ENCODE measurements at regions not wholly inside any gene's neighbourhood (a gene's known extent, or its start where the extent isn't known, plus 50 kb on each side); places are given as distances from the start of the nearest gene placed in this dataset.

DNA sequence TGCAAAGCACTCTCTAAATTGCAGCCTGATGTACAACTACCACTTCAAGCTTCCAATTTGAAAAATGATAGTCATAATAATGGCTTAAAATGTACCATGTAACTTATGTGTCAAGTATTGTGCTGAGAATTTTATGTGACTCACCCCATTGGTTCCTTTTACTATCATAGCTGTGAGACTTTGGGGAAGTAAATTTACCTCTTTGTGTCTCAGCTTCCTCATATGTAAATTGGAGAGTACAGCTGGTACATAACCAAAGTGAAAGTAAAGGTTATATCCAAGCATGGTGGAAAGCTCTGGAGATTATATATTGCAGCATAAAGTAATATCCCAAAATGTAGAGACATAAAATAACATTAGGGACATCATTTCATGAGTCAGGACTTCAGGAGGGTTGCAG is 2200.4 kb upstream of the C9orf72 start:
- no peaks in the 10 kb centered on the region for H3K27me3 ChIP-seq (ENCODE audit: control insufficient read depth in 2 of 2, insufficient read depth in 2 of 2, low read length in 2 of 2)
- ATAC-seq (no peak), DNase-seq (no peak)
- intact Hi-C loops (cut with micrococcal nuclease), result no loop called here
- no peaks in the 10 kb centered on the region for H3K9me3 ChIP-seq (ENCODE audit: control insufficient read depth in 2 of 3, low read length in 3 of 3)
- no peaks in the 10 kb centered on the region for H3K36me3 ChIP-seq (ENCODE audit: control insufficient read depth in 2 of 3, insufficient read depth in 3 of 3, low read length in 3 of 3)
- no peak overlapping the region for H3K4me3 ChIP-seq (ENCODE audit: low read length)
- no peaks in the 10 kb centered on the region for H3K27me3 Mint-ChIP-seq
- H3K36me3 Mint-ChIP-seq, result no peaks in the 10 kb centered on the region
- H3K4me3 Mint-ChIP-seq, result no peak overlapping the region
- H3K9me3 Mint-ChIP-seq, result peaks cover 0 to 10% (median 2%) of the 10 kb centered on the region in 11 donors
- H3K4me1 Mint-ChIP-seq, result no peaks in the 10 kb centered on the region
- ChIA-PET POLR2A (no interaction called here), CTCF (no interaction called here)
- H3K27ac Mint-ChIP-seq, result no peak overlapping the region
- no peaks in the 10 kb centered on the region for H3K4me1 ChIP-seq (ENCODE audit: control insufficient read depth in 2 of 2, insufficient read depth in 2 of 2, low read length in 2 of 2)
- no peak overlapping the region for H3K27ac ChIP-seq (ENCODE audit: low read depth, low read length)

- H3K27ac Mint-ChIP-seq, result no peak overlapping the region
- no peaks in the 10 kb centered on the region for H3K27me3 Mint-ChIP-seq
- intact Hi-C loops (cut with micrococcal nuclease), result no loop called here
- POLR2A ChIA-PET, result no interaction called here
- no peaks in the 10 kb centered on the region for H3K36me3 Mint-ChIP-seq
- Histone ChIP-seq H3K36me3 (ENCODE audit: control insufficient read depth in 2 of 3, insufficient read depth in 3 of 3, low read length in 3 of 3) (no peaks in the 10 kb centered on the region), H3K4me3 (ENCODE audit: low read length) (no peak overlapping the region), H3K27ac (ENCODE audit: low read depth, low read length) (no peak overlapping the region), H3K9me3 (ENCODE audit: control insufficient read depth in 2 of 3, low read length in 3 of 3) (no peaks in the 10 kb centered on the region), H3K27me3 (ENCODE audit: control insufficient read depth in 2 of 2, insufficient read depth in 2 of 2, low read length in 2 of 2) (no peaks in the 10 kb centered on the region), H3K4me1 (ENCODE audit: control insufficient read depth in 2 of 2, insufficient read depth in 2 of 2, low read length in 2 of 2) (no peaks in the 10 kb centered on the region)
- no peak for ATAC-seq
- no peak for DNase-seq
- CTCF ChIA-PET, result no interaction called here
- H3K4me1 Mint-ChIP-seq, result no peaks in the 10 kb centered on the region
- H3K9me3 Mint-ChIP-seq, result peaks cover 0 to 5% (median 0%) of the 10 kb centered on the region in 11 donors
- H3K4me3 Mint-ChIP-seq, result no peak overlapping the region
Measured at GRCh38 chr9:29775491-29775890, 2202.2 kb upstream of the C9orf72 start.

DNA sequence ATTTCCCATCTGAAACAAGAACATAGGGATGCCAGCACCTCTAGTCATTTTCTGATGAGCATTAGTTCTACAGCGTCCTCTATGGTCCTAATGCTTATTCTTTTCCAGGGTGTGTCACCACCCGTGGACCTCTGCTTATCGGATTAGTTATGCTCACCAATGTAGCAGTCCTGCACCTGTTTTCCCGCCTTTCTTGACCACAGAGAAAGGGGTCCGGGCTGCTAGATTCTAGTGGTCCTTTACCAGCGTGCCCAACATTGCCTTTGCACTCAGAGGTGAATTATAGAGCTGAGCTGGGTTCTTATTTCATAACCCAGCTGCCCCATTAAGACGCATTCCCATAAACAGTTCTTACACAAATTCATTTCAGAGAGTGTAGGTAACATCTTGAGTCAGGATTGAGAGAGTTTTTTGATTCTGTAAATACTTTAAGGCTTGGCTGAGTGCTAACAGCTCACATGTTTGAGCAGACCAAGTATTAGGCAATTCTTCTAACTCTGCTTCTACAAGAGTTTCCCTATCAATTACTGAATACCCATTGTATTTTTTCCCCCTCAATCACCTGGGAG is 2205.1 kb upstream of the C9orf72 start:
- Histone ChIP-seq H3K4me3 (ENCODE audit: low read length) (no peak overlapping the region), H3K27ac (ENCODE audit: low read depth, low read length) (no peak overlapping the region), H3K27me3 (ENCODE audit: control insufficient read depth in 2 of 2, insufficient read depth in 2 of 2, low read length in 2 of 2) (no peaks in the 10 kb centered on the region), H3K9me3 (ENCODE audit: control insufficient read depth in 2 of 3, low read length in 3 of 3) (no peaks in the 10 kb centered on the region), H3K4me1 (ENCODE audit: control insufficient read depth in 2 of 2, insufficient read depth in 2 of 2, low read length in 2 of 2) (no peaks in the 10 kb centered on the region), H3K36me3 (ENCODE audit: control insufficient read depth in 2 of 3, insufficient read depth in 3 of 3, low read length in 3 of 3) (no peaks in the 10 kb centered on the region)
- Mint-ChIP-seq H3K27me3 (no peaks in the 10 kb centered on the region), H3K27ac (no peak overlapping the region), H3K4me1 (no peaks in the 10 kb centered on the region), H3K36me3 (no peaks in the 10 kb centered on the region), H3K9me3 (peaks cover 0 to 6% (median 0%) of the 10 kb centered on the region in 11 donors), H3K4me3 (no peak overlapping the region)
- ChIA-PET POLR2A (no interaction called here), CTCF (no interaction called here)
- intact Hi-C loops (cut with micrococcal nuclease), result no loop called here
- DNase-seq, result no peak
- ATAC-seq, result no peak

DNA sequence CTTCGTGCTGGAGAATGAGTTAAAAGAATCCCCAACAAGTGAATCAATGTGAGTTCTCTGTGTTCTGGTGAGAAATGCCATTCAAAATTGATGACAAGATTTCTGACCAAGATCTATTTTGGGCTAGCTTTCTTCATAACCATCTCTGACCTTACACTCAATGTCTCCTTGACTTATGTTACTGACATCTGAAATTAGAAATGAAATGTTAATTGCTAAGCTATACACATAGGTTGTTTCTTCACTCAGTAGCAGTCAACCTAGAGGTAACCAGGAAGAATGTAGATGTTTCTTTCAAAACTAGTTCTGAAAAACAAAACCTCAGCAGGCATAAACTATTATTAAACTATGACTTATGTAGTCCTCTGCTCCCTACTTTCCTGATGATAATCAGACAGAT is 2220.7 kb upstream of the C9orf72 start:
- H3K27me3 Mint-ChIP-seq, result no peaks in the 10 kb centered on the region
- peaks cover 0 to 1% (median 0%) of the 10 kb centered on the region in 11 donors for H3K9me3 Mint-ChIP-seq
- no peaks in the 10 kb centered on the region for H3K4me1 Mint-ChIP-seq
- ATAC-seq, result no peak
- no peak overlapping the region for H3K27ac ChIP-seq (ENCODE audit: low read depth, low read length)
- H3K27ac Mint-ChIP-seq, result no peak overlapping the region
- H3K4me3 ChIP-seq (ENCODE audit: low read length), result no peak overlapping the region
- no peaks in the 10 kb centered on the region for H3K36me3 ChIP-seq (ENCODE audit: control insufficient read depth in 2 of 3, insufficient read depth in 3 of 3, low read length in 3 of 3)
- no peaks in the 10 kb centered on the region for H3K4me1 ChIP-seq (ENCODE audit: control insufficient read depth in 2 of 2, insufficient read depth in 2 of 2, low read length in 2 of 2)
- POLR2A ChIA-PET, result no interaction called here
- intact Hi-C loops (cut with micrococcal nuclease), result no loop called here
- H3K4me3 Mint-ChIP-seq, result no peak overlapping the region
- no peaks in the 10 kb centered on the region for H3K9me3 ChIP-seq (ENCODE audit: control insufficient read depth in 2 of 3, low read length in 3 of 3)
- H3K27me3 ChIP-seq (ENCODE audit: control insufficient read depth in 2 of 2, insufficient read depth in 2 of 2, low read length in 2 of 2), result no peaks in the 10 kb centered on the region
- no peak for DNase-seq
- H3K36me3 Mint-ChIP-seq, result no peaks in the 10 kb centered on the region
- CTCF ChIA-PET, result no interaction called here

DNA sequence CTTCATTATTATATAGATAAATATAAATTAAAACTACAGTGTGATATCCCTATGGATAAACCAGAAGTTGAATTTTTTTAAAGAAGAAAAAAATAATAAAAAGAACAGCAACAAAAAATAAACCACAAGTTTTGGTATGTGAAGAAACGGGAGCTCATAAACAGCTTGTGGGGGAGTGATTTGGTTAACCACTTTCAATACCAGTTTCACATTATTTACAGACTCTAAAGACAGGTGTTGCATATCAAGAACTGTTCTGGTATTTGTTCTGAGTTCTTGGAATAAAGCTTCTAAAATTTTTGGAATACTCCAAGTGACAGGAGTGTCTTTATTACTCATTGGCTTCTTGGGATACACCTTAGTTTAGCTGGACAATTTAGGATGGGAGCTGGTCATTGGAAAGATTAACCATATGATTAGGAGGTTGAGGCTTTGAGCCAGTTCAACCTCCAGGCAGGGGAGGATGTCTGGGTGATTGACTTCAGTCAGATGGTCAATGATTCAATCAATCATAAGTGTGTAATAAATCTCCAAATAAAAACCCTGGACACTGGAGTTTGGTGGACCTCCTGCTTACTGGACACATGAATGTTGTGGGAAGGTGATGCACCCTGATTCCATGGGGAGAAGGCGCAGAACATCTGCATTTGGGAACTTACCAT is 2223.1 kb upstream of the C9orf72 start:
- ATAC-seq, result no peak
- Mint-ChIP-seq H3K36me3 (no peaks in the 10 kb centered on the region), H3K27me3 (no peaks in the 10 kb centered on the region), H3K4me3 (no peak overlapping the region), H3K4me1 (no peaks in the 10 kb centered on the region), H3K9me3 (peaks cover 0 to 6% (median 0%) of the 10 kb centered on the region in 11 donors), H3K27ac (peak overlapping the region in 1 of 9 donors; percentile 74)
- no peaks in the 10 kb centered on the region for H3K36me3 ChIP-seq (ENCODE audit: control insufficient read depth in 2 of 3, insufficient read depth in 3 of 3, low read length in 3 of 3)
- no peaks in the 10 kb centered on the region for H3K4me1 ChIP-seq (ENCODE audit: control insufficient read depth in 2 of 2, insufficient read depth in 2 of 2, low read length in 2 of 2)
- DNase-seq, result no peak
- no peak overlapping the region for H3K27ac ChIP-seq (ENCODE audit: low read depth, low read length)
- ChIA-PET POLR2A (no interaction called here), CTCF (no interaction called here)
- intact Hi-C loops (cut with micrococcal nuclease), result no loop called here
- no peaks in the 10 kb centered on the region for H3K27me3 ChIP-seq (ENCODE audit: control insufficient read depth in 2 of 2, insufficient read depth in 2 of 2, low read length in 2 of 2)
- no peaks in the 10 kb centered on the region for H3K9me3 ChIP-seq (ENCODE audit: control insufficient read depth in 2 of 3, low read length in 3 of 3)
- H3K4me3 ChIP-seq (ENCODE audit: low read length), result no peak overlapping the region

- no peaks in the 10 kb centered on the region for H3K4me1 ChIP-seq (ENCODE audit: control insufficient read depth in 2 of 2, insufficient read depth in 2 of 2, low read length in 2 of 2)
- no peaks in the 10 kb centered on the region for H3K36me3 Mint-ChIP-seq
- no peak overlapping the region for H3K4me3 ChIP-seq (ENCODE audit: low read length)
- no peak overlapping the region for H3K27ac Mint-ChIP-seq
- no peaks in the 10 kb centered on the region for H3K4me1 Mint-ChIP-seq
- no peak for DNase-seq
- POLR2A ChIA-PET, result no interaction called here
- H3K4me3 Mint-ChIP-seq, result no peak overlapping the region
- peaks cover 0 to 6% (median 0%) of the 10 kb centered on the region in 11 donors for H3K9me3 Mint-ChIP-seq
- CTCF ChIA-PET, result no interaction called here
- H3K36me3 ChIP-seq (ENCODE audit: control insufficient read depth in 2 of 3, insufficient read depth in 3 of 3, low read length in 3 of 3), result no peaks in the 10 kb centered on the region
- H3K27me3 Mint-ChIP-seq, result no peaks in the 10 kb centered on the region
- no peak for ATAC-seq
- intact Hi-C loops (cut with micrococcal nuclease), result no loop called here
- H3K9me3 ChIP-seq (ENCODE audit: control insufficient read depth in 2 of 3, low read length in 3 of 3), result no peaks in the 10 kb centered on the region
- no peak overlapping the region for H3K27ac ChIP-seq (ENCODE audit: low read depth, low read length)
- H3K27me3 ChIP-seq (ENCODE audit: control insufficient read depth in 2 of 2, insufficient read depth in 2 of 2, low read length in 2 of 2), result no peaks in the 10 kb centered on the region
Measured at GRCh38 chr9:29798599-29798998, 2225.3 kb upstream of the C9orf72 start.

GRCh38 chr9:29799227-29799626 is 2225.9 kb upstream of the C9orf72 start:
- ChIA-PET CTCF (no interaction called here), POLR2A (no interaction called here)
- no peaks in the 10 kb centered on the region for H3K27me3 Mint-ChIP-seq
- no peaks in the 10 kb centered on the region for H3K9me3 ChIP-seq (ENCODE audit: control insufficient read depth in 2 of 3, low read length in 3 of 3)
- no peak overlapping the region for H3K27ac Mint-ChIP-seq
- no peaks in the 10 kb centered on the region for H3K36me3 ChIP-seq (ENCODE audit: control insufficient read depth in 2 of 3, insufficient read depth in 3 of 3, low read length in 3 of 3)
- H3K4me3 Mint-ChIP-seq, result no peak overlapping the region
- ATAC-seq, result no peak
- peaks cover 0 to 6% (median 0%) of the 10 kb centered on the region in 11 donors for H3K9me3 Mint-ChIP-seq
- H3K27me3 ChIP-seq (ENCODE audit: control insufficient read depth in 2 of 2, insufficient read depth in 2 of 2, low read length in 2 of 2), result no peaks in the 10 kb centered on the region
- no peak overlapping the region for H3K27ac ChIP-seq (ENCODE audit: low read depth, low read length)
- no peaks in the 10 kb centered on the region for H3K36me3 Mint-ChIP-seq
- H3K4me1 Mint-ChIP-seq, result no peaks in the 10 kb centered on the region
- no peak for DNase-seq
- intact Hi-C loops (cut with micrococcal nuclease), result no loop called here
- no peaks in the 10 kb centered on the region for H3K4me1 ChIP-seq (ENCODE audit: control insufficient read depth in 2 of 2, insufficient read depth in 2 of 2, low read length in 2 of 2)
- H3K4me3 ChIP-seq (ENCODE audit: low read length), result no peak overlapping the region
